ENCODE measurements at regions not wholly inside any gene's neighbourhood (a gene's known extent, or its start where the extent isn't known, plus 50 kb on each side); places are given as distances from the start of the nearest gene placed in this dataset.

DNA sequence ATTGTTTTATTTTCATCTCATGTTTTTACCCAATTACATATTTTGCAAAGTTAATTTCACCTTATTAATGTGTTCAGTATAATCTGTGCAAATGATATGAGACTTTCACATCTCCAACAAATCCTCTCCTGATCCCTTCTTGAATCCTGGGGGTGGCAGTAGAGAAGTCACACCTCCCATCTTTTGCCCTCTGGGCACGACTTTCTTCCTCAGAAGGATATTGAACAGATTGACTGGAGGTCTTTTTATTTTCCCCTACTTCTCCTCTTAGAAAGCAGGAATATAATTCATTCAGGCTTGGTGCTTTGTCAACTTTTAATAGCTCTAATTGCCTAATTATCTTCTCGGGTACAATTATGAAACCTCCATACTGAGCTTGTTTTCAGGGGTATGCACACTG, 1037.1 kb upstream of the NUDT12 start:
- ChIA-PET POLR2A (no interaction called here), CTCF (no interaction called here)
- Mint-ChIP-seq H3K9me3 (no peaks in the 10 kb centered on the region), H3K4me3 (no peak overlapping the region), H3K36me3 (ENCODE audit: low read depth) (no peaks in the 10 kb centered on the region), H3K27me3 (no peaks in the 10 kb centered on the region), H3K4me1 (no peaks in the 10 kb centered on the region), H3K27ac (no peak overlapping the region)
- intact Hi-C loops (cut with micrococcal nuclease), result no loop called here
- TF ChIP-seq, protein P1, sequence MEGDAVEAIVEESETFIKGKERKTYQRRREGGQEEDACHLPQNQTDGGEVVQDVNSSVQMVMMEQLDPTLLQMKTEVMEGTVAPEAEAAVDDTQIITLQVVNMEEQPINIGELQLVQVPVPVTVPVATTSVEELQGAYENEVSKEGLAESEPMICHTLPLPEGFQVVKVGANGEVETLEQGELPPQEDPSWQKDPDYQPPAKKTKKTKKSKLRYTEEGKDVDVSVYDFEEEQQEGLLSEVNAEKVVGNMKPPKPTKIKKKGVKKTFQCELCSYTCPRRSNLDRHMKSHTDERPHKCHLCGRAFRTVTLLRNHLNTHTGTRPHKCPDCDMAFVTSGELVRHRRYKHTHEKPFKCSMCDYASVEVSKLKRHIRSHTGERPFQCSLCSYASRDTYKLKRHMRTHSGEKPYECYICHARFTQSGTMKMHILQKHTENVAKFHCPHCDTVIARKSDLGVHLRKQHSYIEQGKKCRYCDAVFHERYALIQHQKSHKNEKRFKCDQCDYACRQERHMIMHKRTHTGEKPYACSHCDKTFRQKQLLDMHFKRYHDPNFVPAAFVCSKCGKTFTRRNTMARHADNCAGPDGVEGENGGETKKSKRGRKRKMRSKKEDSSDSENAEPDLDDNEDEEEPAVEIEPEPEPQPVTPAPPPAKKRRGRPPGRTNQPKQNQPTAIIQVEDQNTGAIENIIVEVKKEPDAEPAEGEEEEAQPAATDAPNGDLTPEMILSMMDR (IDR thresholded peaks at IDR 0.05), result no peak
- DNase-seq (no peak), ATAC-seq (ENCODE audit: low read depth) (no peak)

DNA sequence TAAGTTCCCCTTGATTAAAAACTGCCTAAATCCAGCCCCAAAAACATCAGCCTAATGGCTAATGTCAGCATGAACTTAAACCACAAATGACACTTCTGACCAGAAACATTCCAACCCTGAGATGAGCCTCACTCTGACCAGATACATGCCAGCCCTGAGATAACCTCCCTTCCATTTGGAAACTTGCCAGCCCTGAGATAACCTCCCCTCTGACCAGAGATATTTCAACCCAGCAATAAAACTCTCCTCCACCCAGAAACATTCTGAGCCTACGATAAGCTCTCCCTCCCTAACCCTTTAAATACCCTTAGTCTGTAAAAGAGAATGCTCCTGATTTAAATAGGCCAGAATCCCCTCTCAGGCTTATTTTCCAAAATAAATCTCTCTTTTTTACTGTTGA, 1035.7 kb upstream of the NUDT12 start:
- CTCF ChIA-PET, result no interaction called here
- H3K36me3 Mint-ChIP-seq (ENCODE audit: low read depth), result no peaks in the 10 kb centered on the region
- ATAC-seq (ENCODE audit: low read depth) (no peak), DNase-seq (no peak)
- no peak overlapping the region for H3K27ac Mint-ChIP-seq
- H3K4me1 Mint-ChIP-seq, result no peaks in the 10 kb centered on the region
- H3K27me3 Mint-ChIP-seq, result no peaks in the 10 kb centered on the region
- intact Hi-C loops (cut with micrococcal nuclease), result no loop called here
- POLR2A ChIA-PET, result no interaction called here
- TF ChIP-seq, protein P1 (IDR thresholded peaks at IDR 0.05), result no peak
- no peak overlapping the region for H3K4me3 Mint-ChIP-seq
- H3K9me3 Mint-ChIP-seq, result peaks cover 2% of the 10 kb centered on the region

DNA sequence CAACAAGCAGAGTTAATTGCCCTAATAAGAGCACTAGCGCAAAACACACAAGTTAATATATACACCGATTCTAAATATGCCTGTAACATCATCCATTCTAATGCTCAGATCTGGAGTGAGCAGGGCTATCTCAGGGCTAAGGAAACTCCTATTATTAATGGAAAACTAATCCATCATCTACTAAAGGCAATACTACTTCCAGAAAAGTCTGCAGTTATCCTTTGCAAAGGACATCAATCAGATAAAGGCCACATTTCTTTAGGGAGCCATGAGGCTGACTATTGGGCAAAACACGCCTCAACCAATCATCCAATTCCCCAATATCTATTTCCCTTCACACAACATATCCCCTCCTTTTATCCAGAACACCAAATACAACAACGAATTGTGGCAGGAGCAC, 1032.3 kb upstream of the NUDT12 start:
- CTCF ChIA-PET, result no interaction called here
- Mint-ChIP-seq H3K4me1 (no peaks in the 10 kb centered on the region), H3K9me3 (peaks cover 9% of the 10 kb centered on the region), H3K27ac (no peak overlapping the region), H3K36me3 (ENCODE audit: low read depth) (no peaks in the 10 kb centered on the region), H3K4me3 (no peak overlapping the region), H3K27me3 (no peaks in the 10 kb centered on the region)
- intact Hi-C loops (cut with micrococcal nuclease), result no loop called here
- TF ChIP-seq, protein P1 (IDR thresholded peaks at IDR 0.05), result no peak
- no peak for DNase-seq
- POLR2A ChIA-PET, result no interaction called here
- ATAC-seq (ENCODE audit: low read depth), result no peak

DNA sequence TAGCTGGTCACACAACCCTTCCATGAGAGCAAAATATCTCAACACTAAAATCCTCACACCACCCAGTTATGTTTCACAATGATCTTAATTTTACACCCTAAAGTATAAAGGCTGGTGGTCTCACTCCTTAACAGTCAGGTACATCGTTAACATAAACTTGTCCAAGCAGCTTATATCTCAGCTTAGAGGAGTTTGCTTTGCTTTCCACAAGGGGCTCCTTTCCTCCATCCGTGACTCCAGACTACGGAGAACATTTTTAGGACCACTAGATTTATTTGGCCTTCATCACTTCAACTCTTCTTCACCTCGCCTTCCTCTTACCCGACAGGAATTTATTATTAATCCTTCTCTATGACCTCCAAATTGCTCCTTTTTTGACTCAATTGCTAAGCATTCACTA, 1014.1 kb upstream of the NUDT12 start:
- ChIA-PET POLR2A (no interaction called here), CTCF (no interaction called here)
- intact Hi-C loops (cut with micrococcal nuclease), result no loop called here
- ATAC-seq (ENCODE audit: low read depth) (no peak), DNase-seq (no peak)
- no peaks in the 10 kb centered on the region for H3K27me3 Mint-ChIP-seq
- no peaks in the 10 kb centered on the region for H3K36me3 Mint-ChIP-seq (ENCODE audit: low read depth)
- H3K27ac Mint-ChIP-seq, result no peak overlapping the region
- no peak overlapping the region for H3K4me3 Mint-ChIP-seq
- TF ChIP-seq, protein P1 (IDR thresholded peaks at IDR 0.05), result no peak
- no peaks in the 10 kb centered on the region for H3K4me1 Mint-ChIP-seq
- no peaks in the 10 kb centered on the region for H3K9me3 Mint-ChIP-seq

DNA sequence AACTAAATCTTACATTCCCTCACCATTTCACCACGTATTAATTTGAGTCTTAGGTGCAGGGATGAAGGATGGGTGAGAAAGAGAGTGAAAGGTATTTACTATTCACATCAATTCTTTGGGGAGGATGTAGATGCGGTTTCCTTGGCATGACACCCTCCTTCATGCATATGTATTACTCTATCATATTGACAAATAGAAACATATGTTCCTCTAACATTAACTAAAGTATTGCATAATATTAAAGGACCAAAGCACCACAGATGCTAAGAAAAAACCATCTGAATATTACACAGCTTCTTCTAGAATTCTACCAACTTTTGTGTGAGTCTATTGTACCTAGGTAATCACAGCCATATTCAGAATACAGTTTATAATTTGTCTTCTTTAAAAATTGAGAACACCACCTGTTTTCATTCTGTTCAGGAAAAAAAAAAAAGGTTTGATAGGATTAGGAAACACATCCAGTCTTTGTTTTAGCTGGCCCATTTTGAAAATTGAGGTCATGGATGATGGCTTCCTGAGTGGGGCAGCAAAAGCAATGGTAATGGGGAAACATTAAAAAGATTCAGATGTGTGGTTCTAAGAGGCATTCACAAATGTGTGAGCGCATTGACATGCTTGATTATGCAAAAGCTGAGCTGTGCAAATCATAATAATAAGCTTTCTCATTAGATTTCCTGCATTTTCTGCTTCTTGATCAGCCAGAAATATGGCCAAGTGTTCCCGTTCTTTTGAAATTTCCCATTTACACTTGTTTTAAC, 1011.5 kb upstream of the NUDT12 start:
- H3K27me3 Mint-ChIP-seq, result no peaks in the 10 kb centered on the region
- TF ChIP-seq, protein P1 (IDR thresholded peaks at IDR 0.05), result no peak
- no peak for ATAC-seq (ENCODE audit: low read depth)
- no peak overlapping the region for H3K4me3 Mint-ChIP-seq
- H3K4me1 Mint-ChIP-seq, result no peaks in the 10 kb centered on the region
- H3K27ac Mint-ChIP-seq, result no peak overlapping the region
- no peak for DNase-seq
- ChIA-PET CTCF (no interaction called here), POLR2A (no interaction called here)
- H3K36me3 Mint-ChIP-seq (ENCODE audit: low read depth), result no peaks in the 10 kb centered on the region
- H3K9me3 Mint-ChIP-seq, result peaks cover 1% of the 10 kb centered on the region
- intact Hi-C loops (cut with micrococcal nuclease), result no loop called here

Measured in activated B cell treated with CpG ODN at 0.5 μM for 24 hours (primary cell).